GM23248 (cell line): ENCODE measurements at regions not wholly inside any gene's neighbourhood (a gene's known extent, or its start where the extent isn't known, plus 50 kb on each side); places are given as distances from the start of the nearest gene placed in this dataset.

ENCODE experiments used
- DNase-seq: peaks from one replicate; pipeline ENCODE4 v3.0.0-alpha.2; 2015
- H2AFZ ChIP-seq: fragments of 200-600 bp; sonication (generic); 2 replicates; pipeline ENCODE4 v1.6.1; 2016; ENCODE audit warnings: antibody characterized with exemption
- H3F3A ChIP-seq: fragments of 200-600 bp; sonication (generic); 2 replicates; pipeline ENCODE4 v1.6.1; 2016; ENCODE audit warnings: mild to moderate bottlenecking, antibody characterized with exemption, mixed run types; ENCODE audit not compliant: insufficient read depth
- H3K27ac ChIP-seq: fragments of 200-600 bp; sonication (generic); 2 replicates; pipeline ENCODE4 v1.5.1; 2016; ENCODE audit warnings: mild to moderate bottlenecking
- H3K27me3 ChIP-seq: fragments of 200-600 bp; sonication (generic); replicated peaks from 2 replicates; pipeline ENCODE4 v1.6.1; 2016; ENCODE audit warnings: mild to moderate bottlenecking; ENCODE audit not compliant: insufficient read depth
- H3K36me3 ChIP-seq: fragments of 200-600 bp; sonication (generic); 2 replicates; pipeline ENCODE4 v1.6.1; 2016; ENCODE audit warnings: low read depth, mild to moderate bottlenecking
- H3K4me1 ChIP-seq: fragments of 200-600 bp; sonication (generic); 2 replicates; pipeline ENCODE4 v1.6.1; 2016; ENCODE audit warnings: mild to moderate bottlenecking; ENCODE audit not compliant: insufficient read depth
- H3K4me2 ChIP-seq: fragments of 200-600 bp; sonication (generic); one replicate; pipeline ENCODE4 v1.6.1; 2016; ENCODE audit warnings: mild to moderate bottlenecking; ENCODE audit not compliant: unreplicated experiment
- H3K4me3 ChIP-seq: fragments of 200-600 bp; sonication (generic); 2 replicates; pipeline ENCODE4 v1.5.1; 2016; ENCODE audit warnings: mild to moderate bottlenecking
- H3K79me2 ChIP-seq: fragments of 200-600 bp; sonication (generic); 2 replicates; pipeline ENCODE4 v1.6.1; 2016; ENCODE audit warnings: mild to moderate bottlenecking; ENCODE audit not compliant: insufficient read depth
- H3K9ac ChIP-seq: fragments of 200-600 bp; sonication (generic); 2 replicates; pipeline ENCODE4 v1.6.1; 2016; ENCODE audit warnings: mild to moderate bottlenecking
- H3K9me2 ChIP-seq: fragments of 200-600 bp; sonication (generic); 2 replicates; pipeline ENCODE4 v1.6.1; 2016; ENCODE audit warnings: mixed run types, mild to moderate bottlenecking, moderate library complexity; ENCODE audit not compliant: insufficient read depth
- H3K9me3 ChIP-seq: fragments of 200-600 bp; sonication (generic); one replicate; pipeline ENCODE4 v1.6.1; 2017; ENCODE audit warnings: low read depth
- H4K20me1 ChIP-seq: fragments of 200-600 bp; sonication (generic); 2 replicates; pipeline ENCODE4 v1.6.0; 2016; ENCODE audit not compliant: insufficient read depth
- EZH2 ChIP-seq: fragments of 200-600 bp; sonication (generic); IDR thresholded peaks from 2 replicates; pipeline ENCODE4 v1.6.1; 2018; ENCODE audit warnings: antibody characterized with exemption, mild to moderate bottlenecking; ENCODE audit not compliant: insufficient read depth, poor library complexity, severe bottlenecking
- EZH2phosphoT487 ChIP-seq: fragments of 200-600 bp; sonication (generic); IDR thresholded peaks from 2 replicates; pipeline ENCODE4 v1.6.1; 2018; ENCODE audit warnings: antibody characterized with exemption, moderate library complexity, mild to moderate bottlenecking, low read depth; ENCODE audit not compliant: insufficient read depth
- WGBS, 2 experiments: methylation state at CpG; one replicate each; pipeline ENCODE4 v1.1.6; 2015 to 2017; ENCODE audit warnings: low lambda C conversion rate in 2 of 2, low coverage in 1 of 2; ENCODE audit errors: missing lambda C conversion rate in 2 of 2; 5-methylcytosine and 5-hydroxymethylcytosine counted together
- in situ Hi-C: fragments of 300-500 bp; cut with MboI; formaldehyde crosslinking; loops from 2 replicates; pipeline ENCODE4 v1.15.0; 2020

DNA sequence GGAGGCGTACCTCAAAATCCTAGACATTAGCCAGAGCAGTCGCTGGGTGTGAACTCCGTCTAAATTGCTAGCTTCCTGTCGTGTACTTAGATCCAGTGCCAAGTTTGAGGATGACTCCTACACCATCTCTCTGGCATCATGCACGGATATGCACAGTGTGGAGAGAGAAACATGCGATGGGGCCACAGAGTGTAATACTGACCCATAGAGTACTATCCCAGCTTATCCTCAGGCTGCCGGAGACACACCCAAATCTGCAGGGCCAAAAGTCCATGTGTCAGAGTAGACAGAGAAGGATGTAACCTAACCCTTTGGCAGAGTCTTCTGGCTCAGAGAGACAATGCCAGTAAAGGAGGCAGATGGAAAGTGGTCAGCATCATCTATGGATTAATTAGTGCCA, 84.2 kb downstream of the ARL4C start:
- H3K4me2 ChIP-seq: peak overlapping the region; percentile 41
- 0 to 3% methylated on average over 7 of the region's 7 CpGs for WGBS, 2 experiments
- H3K9me3 ChIP-seq: no peaks in the 10 kb centered on the region

DNA sequence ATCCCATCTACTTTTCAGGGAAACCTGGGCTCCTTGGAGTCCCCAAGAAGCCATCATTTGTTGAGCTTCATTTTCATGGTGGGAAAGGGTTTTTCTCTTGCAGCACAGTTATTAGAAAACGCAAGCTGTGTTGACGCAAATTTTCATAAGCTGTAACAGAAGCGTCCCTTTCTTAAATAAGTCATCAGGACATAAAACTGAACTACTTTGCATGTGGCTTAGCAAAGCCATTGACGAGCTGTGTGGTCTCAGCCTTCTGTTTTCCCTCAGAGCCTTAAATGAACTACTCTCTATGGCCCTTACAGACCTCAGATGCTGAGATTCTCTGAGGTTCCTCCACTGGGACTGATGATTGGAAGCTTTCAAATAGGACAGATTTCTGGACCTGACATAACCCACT, 85.1 kb downstream of the ARL4C start:
- Histone ChIP-seq H3K36me3 (no peaks in the 10 kb centered on the region), H3K27me3 (no peaks in the 10 kb centered on the region), H3K9me3 (no peaks in the 10 kb centered on the region), H3K9ac (no peak overlapping the region), H3K4me3 (no peak overlapping the region), H3K4me2 (no peak overlapping the region), H3K79me2 (no peaks in the 10 kb centered on the region), H4K20me1 (no peaks in the 10 kb centered on the region), H3K9me2 (no peaks in the 10 kb centered on the region), H3F3A (peaks cover 15% of the 10 kb centered on the region), H2AFZ (no peak overlapping the region), H3K27ac (0 out of 2 replicates have a peak overlapping the region, but pooled peaks have one; percentile 57), H3K4me1 (peaks cover 17% of the 10 kb centered on the region)
- WGBS, 2 experiments: 89 to 92% methylated on average over 4 of the region's 4 CpGs
- in situ Hi-C loops: no loop called here
- no peak for TF ChIP-seq EZH2phosphoT487
- TF ChIP-seq EZH2: no peak
- DNase-seq: no peak

More for the DNA sequence above, 84.2 kb downstream of the ARL4C start:
- Histone ChIP-seq H3K9ac (no peak overlapping the region), H3K4me3 (peak overlapping the region; percentile 14; the same call in 1 of the 2 replicates), H3K79me2 (no peaks in the 10 kb centered on the region), H2AFZ (peak overlapping the region; percentile 54), H4K20me1 (no peaks in the 10 kb centered on the region), H3K27ac (peak overlapping the region; percentile 57), H3K9me2 (no peaks in the 10 kb centered on the region), H3K36me3 (no peaks in the 10 kb centered on the region), H3F3A (peaks cover 15% of the 10 kb centered on the region), H3K27me3 (no peaks in the 10 kb centered on the region), H3K4me1 (peaks cover 17% of the 10 kb centered on the region)
- in situ Hi-C loops: no loop called here
- peak; percentile 91 for DNase-seq
- no peak for TF ChIP-seq EZH2phosphoT487
- no peak for TF ChIP-seq EZH2

DNA sequence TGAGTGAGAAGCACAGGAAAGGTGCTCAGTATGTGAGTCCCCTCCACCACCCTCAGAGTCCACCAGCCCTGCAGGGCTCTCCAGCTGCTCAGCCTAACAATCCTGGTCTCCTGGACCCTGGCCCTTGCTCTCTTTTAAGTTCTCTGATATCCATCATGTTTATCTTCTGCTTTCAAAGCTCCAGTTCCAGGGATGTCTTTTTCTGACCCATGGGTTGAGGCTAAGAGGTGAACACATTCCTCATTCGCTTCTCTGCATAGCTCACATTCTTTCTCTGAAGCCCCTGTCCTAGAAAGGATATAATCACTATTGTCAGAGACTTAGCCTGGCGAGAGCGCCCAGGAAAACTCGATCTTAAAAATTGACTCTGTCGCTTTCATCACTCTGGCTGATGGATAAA, 86.4 kb downstream of the ARL4C start:
- no peaks in the 10 kb centered on the region for H4K20me1 ChIP-seq
- H3K9ac ChIP-seq: no peak overlapping the region
- H3K9me3 ChIP-seq: no peaks in the 10 kb centered on the region
- no peaks in the 10 kb centered on the region for H3K27me3 ChIP-seq
- in situ Hi-C loops: no loop called here
- DNase-seq: no peak
- 89 to 90% methylated on average over 5 of the region's 5 CpGs for WGBS, 2 experiments
- TF ChIP-seq EZH2: no peak
- TF ChIP-seq EZH2phosphoT487: no peak
- no peak overlapping the region for H3K4me3 ChIP-seq
- H3K79me2 ChIP-seq: no peaks in the 10 kb centered on the region
- H3K9me2 ChIP-seq: no peaks in the 10 kb centered on the region
- peaks cover 15% of the 10 kb centered on the region for H3F3A ChIP-seq
- H3K36me3 ChIP-seq: no peaks in the 10 kb centered on the region
- H3K27ac ChIP-seq: no peak overlapping the region
- no peak overlapping the region for H3K4me2 ChIP-seq
- H2AFZ ChIP-seq: no peak overlapping the region
- H3K4me1 ChIP-seq: peaks cover 17% of the 10 kb centered on the region

DNA sequence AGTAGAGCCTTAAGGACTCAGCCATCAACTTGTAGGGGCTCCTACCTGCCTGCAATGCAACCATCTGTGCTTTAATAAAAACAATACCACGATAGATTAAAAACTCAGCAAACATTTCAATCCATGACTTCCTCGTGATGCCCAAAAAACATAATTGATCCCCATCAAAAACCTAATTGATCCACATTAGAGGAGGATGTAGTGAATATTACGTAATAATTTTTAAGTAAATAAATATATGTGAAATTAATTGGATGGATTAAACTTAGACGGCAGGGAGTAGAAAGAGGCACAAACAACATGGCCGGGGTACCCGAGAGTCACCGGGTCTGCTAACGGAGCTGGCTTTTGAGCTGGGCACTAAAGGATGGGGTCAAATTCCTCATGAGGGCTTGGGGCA, 87.3 kb downstream of the ARL4C start:
- Histone ChIP-seq H2AFZ (no peak overlapping the region), H3K27me3 (no peaks in the 10 kb centered on the region), H3K4me2 (no peak overlapping the region), H3K9me3 (no peaks in the 10 kb centered on the region), H3K4me1 (peaks cover 17% of the 10 kb centered on the region), H3K9ac (no peak overlapping the region), H3K27ac (no peak overlapping the region), H3K9me2 (no peaks in the 10 kb centered on the region), H4K20me1 (no peaks in the 10 kb centered on the region), H3K79me2 (no peaks in the 10 kb centered on the region), H3F3A (peaks cover 15% of the 10 kb centered on the region), H3K36me3 (no peaks in the 10 kb centered on the region), H3K4me3 (no peak overlapping the region)
- in situ Hi-C loops: no loop called here
- WGBS, 2 experiments: 94 to 97% methylated on average over 8 of the region's 8 CpGs
- no peak for TF ChIP-seq EZH2
- no peak for TF ChIP-seq EZH2phosphoT487
- DNase-seq: no peak

DNA sequence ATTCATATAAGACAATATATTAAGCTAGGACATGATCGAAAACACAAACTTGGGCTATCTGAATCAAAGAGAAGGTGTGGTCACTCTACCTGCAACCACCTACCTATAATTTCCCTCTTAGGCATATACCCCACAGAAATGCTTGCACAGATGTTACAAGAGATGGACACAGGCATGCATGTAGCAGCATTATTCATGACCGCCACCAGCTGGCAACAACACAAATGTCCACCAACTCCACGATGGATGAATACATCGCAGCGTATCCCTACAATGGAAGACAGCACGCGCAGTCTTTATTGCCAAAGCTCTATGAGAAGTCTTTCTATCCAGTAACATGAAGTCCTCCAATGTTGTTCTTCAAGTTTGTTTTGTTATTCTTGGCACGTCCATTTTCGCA, 90.8 kb downstream of the ARL4C start:
- Histone ChIP-seq H3K79me2 (no peaks in the 10 kb centered on the region), H3K27me3 (no peaks in the 10 kb centered on the region), H3K4me3 (no peak overlapping the region), H4K20me1 (no peaks in the 10 kb centered on the region), H3K4me1 (peaks cover 15% of the 10 kb centered on the region), H3K27ac (no peak overlapping the region), H3K36me3 (no peaks in the 10 kb centered on the region), H3K9ac (no peak overlapping the region), H2AFZ (no peak overlapping the region), H3K4me2 (no peak overlapping the region), H3K9me2 (no peaks in the 10 kb centered on the region), H3F3A (no peaks in the 10 kb centered on the region), H3K9me3 (no peaks in the 10 kb centered on the region)
- no peak for DNase-seq
- in situ Hi-C loops: no loop called here
- TF ChIP-seq EZH2phosphoT487 (no peak), EZH2 (no peak)
- 92 to 93% methylated on average over 9 of the region's 9 CpGs for WGBS, 2 experiments
